ENCODE measurements at regions not wholly inside any gene's neighbourhood (a gene's known extent, or its start where the extent isn't known, plus 50 kb on each side); places are given as distances from the start of the nearest gene placed in this dataset.

DNA sequence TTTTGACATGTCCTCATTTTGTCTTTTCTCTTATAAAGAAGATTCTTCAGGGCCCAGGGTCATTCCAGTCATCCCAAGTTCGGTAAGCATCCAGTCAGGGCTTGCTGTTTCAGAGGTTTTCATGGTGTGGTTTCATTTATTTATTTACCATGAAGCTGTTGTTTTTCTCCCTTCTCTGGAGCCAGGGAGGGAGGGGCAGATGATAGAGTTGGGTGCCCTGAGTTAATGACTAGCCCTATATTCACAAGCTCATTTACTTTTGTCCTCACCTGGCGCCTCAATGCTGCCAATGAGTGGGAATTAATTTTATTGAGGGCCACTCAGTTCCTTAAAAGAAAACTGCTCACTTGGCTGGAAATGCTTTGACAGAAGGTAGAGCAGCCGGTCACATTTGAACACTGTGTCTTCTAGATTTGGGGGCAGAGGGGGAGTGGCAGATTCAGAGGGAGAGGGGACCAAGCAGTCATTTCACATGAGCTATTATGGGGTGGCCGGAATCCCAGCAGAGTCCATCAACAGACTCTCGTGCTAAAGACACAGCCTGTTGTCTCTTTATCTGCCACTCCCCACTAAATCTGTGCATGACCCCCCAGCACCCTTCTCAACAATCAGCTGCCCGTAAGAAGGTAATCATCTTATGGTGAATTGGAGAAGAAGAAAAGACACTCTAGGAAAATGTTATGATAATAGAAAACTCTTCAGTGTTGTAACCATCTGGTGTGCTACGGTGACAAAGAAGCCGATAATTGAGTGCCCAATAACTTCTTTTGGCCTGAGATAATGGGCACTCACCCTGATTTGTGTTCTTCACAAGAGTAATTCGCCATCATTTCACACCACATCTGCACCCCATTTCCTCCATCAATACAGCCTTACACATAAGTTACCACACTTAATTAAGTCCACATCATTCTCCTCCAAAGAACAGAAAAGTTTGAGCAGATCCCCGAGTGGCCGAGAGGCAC lies 573.5 kb upstream of the JAG1 start:
- ATAC-seq: no peak
- Histone ChIP-seq H3K4me1 (ENCODE audit: insufficient read depth) (peaks cover 18% of the 10 kb centered on the region), H3K27ac (ENCODE audit: low read depth) (no peak overlapping the region), H3K4me3 (no peak overlapping the region), H3K36me3 (ENCODE audit: insufficient read depth) (no peaks in the 10 kb centered on the region), H3F3A (replicated peaks; ENCODE audit: low read depth) (no peaks in the 10 kb centered on the region), H4K20me1 (replicated peaks; ENCODE audit: insufficient read depth) (no peaks in the 10 kb centered on the region), H3K4me2 (no peak overlapping the region), H2AFZ (no peak overlapping the region), H3K27me3 (ENCODE audit: insufficient read depth) (no peaks in the 10 kb centered on the region), H3K79me2 (replicated peaks; ENCODE audit: insufficient read depth) (no peaks in the 10 kb centered on the region), H3K9me2 (ENCODE audit: insufficient read depth) (0 out of 2 replicates have a peak, but pooled peaks cover 4% of the 10 kb centered on the region)
- Mint-ChIP-seq H3K4me1 (peaks cover 21% of the 10 kb centered on the region), H3K27me3 (ENCODE audit: insufficient read depth, low read depth, poor library complexity) (peaks cover 4% of the 10 kb centered on the region), H3K9me3 (no peaks in the 10 kb centered on the region), H3K4me3 (no peak overlapping the region), H3K36me3 (ENCODE audit: low read depth) (no peaks in the 10 kb centered on the region), H3K27ac (no peak overlapping the region)
- DNase-seq (ENCODE audit: low spot score): no peak
- TF ChIP-seq CREB1 (CRISPR knock-in tag; IDR thresholded peaks at IDR 0.05; ENCODE audit: low read depth) (no peak), EZH2phosphoT487 (IDR thresholded peaks at IDR 0.05; ENCODE audit: unreplicated experiment) (no peak), ZNF114 (CRISPR knock-in tag; IDR thresholded peaks at IDR 0.05) (no peak)
- TF ChIP-seq, protein P1, sequence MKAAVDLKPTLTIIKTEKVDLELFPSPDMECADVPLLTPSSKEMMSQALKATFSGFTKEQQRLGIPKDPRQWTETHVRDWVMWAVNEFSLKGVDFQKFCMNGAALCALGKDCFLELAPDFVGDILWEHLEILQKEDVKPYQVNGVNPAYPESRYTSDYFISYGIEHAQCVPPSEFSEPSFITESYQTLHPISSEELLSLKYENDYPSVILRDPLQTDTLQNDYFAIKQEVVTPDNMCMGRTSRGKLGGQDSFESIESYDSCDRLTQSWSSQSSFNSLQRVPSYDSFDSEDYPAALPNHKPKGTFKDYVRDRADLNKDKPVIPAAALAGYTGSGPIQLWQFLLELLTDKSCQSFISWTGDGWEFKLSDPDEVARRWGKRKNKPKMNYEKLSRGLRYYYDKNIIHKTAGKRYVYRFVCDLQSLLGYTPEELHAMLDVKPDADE (IDR thresholded peaks at IDR 0.05): no peak
- TF ChIP-seq, protein P2, sequence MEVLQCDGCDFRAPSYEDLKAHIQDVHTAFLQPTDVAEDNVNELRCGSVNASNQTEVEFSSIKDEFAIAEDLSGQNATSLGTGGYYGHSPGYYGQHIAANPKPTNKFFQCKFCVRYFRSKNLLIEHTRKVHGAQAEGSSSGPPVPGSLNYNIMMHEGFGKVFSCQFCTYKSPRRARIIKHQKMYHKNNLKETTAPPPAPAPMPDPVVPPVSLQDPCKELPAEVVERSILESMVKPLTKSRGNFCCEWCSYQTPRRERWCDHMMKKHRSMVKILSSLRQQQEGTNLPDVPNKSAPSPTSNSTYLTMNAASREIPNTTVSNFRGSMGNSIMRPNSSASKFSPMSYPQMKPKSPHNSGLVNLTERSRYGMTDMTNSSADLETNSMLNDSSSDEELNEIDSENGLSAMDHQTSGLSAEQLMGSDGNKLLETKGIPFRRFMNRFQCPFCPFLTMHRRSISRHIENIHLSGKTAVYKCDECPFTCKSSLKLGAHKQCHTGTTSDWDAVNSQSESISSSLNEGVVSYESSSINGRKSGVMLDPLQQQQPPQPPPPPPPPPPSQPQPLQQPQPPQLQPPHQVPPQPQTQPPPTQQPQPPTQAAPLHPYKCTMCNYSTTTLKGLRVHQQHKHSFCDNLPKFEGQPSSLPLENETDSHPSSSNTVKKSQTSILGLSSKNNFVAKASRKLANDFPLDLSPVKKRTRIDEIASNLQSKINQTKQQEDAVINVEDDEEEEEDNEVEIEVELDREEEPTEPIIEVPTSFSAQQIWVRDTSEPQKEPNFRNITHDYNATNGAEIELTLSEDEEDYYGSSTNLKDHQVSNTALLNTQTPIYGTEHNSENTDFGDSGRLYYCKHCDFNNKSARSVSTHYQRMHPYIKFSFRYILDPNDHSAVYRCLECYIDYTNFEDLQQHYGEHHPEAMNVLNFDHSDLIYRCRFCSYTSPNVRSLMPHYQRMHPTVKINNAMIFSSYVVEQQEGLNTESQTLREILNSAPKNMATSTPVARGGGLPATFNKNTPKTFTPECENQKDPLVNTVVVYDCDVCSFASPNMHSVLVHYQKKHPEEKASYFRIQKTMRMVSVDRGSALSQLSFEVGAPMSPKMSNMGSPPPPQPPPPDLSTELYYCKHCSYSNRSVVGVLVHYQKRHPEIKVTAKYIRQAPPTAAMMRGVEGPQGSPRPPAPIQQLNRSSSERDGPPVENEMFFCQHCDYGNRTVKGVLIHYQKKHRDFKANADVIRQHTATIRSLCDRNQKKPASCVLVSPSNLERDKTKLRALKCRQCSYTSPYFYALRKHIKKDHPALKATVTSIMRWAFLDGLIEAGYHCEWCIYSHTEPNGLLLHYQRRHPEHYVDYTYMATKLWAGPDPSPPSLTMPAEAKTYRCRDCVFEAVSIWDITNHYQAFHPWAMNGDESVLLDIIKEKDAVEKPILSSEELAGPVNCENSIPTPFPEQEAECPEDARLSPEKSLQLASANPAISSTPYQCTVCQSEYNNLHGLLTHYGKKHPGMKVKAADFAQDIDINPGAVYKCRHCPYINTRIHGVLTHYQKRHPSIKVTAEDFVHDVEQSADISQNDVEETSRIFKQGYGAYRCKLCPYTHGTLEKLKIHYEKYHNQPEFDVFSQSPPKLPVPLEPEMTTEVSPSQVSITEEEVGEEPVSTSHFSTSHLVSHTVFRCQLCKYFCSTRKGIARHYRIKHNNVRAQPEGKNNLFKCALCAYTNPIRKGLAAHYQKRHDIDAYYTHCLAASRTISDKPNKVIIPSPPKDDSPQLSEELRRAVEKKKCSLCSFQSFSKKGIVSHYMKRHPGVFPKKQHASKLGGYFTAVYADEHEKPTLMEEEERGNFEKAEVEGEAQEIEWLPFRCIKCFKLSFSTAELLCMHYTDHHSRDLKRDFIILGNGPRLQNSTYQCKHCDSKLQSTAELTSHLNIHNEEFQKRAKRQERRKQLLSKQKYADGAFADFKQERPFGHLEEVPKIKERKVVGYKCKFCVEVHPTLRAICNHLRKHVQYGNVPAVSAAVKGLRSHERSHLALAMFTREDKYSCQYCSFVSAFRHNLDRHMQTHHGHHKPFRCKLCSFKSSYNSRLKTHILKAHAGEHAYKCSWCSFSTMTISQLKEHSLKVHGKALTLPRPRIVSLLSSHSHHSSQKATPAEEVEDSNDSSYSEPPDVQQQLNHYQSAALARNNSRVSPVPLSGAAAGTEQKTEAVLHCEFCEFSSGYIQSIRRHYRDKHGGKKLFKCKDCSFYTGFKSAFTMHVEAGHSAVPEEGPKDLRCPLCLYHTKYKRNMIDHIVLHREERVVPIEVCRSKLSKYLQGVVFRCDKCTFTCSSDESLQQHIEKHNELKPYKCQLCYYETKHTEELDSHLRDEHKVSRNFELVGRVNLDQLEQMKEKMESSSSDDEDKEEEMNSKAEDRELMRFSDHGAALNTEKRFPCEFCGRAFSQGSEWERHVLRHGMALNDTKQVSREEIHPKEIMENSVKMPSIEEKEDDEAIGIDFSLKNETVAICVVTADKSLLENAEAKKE (CRISPR knock-in tag; IDR thresholded peaks at IDR 0.05): no peak

Data from GM23338 (cell line).